NCI-H1436 (cell line): ENCODE measurements at regions not wholly inside any gene's neighbourhood (a gene's known extent, or its start where the extent isn't known, plus 50 kb on each side); places are given as distances from the start of the nearest gene placed in this dataset.
"Not testable (repeated sequence)": the region's sequence is repeated elsewhere in the genome, so short reads cannot be mapped to it uniquely, and the experiment has no call there.

Source experiments
- DNase-seq: peaks from one replicate; lab custom pipeline; 2025; lab: John Stamatoyannopoulos, UW

DNA sequence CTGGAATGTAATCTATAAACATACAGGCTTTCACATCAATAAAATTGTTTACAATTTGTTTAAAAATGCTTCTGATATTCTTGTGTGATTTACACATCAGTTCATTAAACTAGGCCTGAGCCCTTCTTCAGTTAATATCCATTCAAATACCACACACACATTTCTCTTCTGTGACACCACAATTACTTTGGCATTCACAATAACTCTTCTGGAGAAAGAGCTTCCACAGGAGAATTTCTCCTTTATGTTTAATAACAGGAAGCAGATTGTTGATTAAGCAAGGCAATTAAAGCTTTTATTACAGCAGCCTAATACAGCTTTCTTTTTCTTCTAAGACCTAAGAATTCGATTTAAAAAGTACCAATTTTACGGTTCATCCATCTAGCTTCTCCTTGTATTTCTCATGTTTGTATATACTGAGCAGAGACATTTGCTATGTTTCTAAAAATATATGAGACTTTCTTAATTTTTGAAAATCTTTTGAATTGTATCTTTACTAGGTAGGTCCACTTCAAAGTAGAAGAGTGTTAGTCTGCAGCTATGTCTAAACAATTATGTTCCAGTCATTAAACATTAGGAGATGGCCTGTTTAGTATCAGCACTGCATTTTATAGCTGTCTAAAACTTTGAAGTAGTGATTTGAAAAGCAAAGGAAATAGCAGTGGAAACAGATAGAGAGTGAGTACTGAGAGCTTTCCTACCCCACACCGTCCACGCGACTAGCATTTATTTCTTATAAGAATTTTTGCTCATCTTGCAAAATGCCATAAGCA is 511.1 kb upstream of the UBE2E2 start:
- DNase-seq = no peak

DNA sequence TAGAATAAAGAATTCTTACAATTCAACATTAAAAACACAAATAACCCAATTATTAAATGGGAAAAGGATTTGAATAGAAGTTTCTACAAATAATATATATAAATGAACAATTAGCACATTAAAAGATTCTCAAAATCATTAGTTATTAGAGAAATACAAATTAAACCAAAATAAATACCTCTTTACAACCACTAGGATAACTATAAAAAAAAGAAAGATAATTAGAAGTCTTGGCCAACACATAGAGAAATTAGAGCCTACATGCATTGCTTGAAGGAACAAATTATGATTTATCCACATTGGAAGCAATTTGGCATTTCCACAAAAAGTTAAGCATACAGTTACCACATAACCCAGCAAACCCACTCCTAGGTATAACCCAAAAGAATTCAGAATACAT is 502.3 kb upstream of the UBE2E2 start:
- no peak for DNase-seq

DNA sequence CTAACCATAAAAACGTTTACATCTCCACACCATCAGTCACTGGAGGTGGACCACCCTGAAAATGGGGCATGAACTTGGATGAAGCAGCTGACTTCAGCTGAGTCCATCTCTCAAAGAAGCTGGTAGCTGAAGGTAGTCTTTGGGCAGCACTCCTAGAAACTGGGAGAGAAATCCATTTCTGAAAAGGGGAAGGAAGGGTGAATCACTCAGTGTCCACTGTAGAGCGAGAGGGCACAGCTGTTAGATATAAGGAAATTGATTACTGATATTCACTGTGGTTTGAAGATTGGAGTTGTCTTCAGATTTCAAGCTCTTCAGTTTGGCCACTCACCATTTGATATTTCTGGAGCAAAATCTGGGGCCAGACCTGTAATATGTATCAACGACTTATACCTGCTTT is 499.0 kb upstream of the UBE2E2 start:
- no peak for DNase-seq

DNA sequence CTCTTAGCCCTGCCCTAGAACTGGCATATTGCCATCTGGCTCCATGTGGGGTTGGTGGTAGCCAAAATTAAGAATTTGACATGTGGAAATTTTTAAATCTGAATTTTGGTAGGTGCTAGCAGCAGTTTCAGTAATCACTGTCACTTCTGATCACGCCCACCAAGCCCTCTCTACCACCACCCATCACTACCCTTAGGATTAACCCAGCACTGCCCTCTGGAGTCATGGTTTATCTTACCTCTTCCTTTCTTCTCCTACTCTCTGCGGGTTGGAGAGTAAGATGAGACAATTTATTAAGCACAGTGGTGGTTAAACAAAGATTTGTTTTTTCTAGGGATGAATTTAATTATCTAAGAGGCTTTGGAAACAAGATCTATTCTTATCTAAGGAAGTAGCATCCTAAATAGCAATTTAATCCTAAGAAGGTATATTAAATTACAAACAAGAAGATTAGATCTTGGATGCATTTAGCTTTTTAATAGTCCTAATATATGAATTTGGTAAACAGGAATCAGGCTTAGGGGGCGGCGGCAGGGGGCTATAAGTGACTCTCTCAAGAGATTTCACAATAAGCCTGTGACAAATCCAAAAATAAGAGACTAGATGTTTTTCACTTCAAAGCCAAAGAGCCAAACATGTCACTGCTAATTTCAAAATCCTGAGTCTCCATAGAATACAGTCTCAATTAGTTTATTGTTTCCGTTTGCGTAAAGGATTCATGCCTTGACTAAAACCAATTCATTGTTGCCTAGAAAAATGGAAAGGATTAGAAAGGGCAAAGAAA is 498.4 kb upstream of the UBE2E2 start:
- DNase-seq = no peak

DNA sequence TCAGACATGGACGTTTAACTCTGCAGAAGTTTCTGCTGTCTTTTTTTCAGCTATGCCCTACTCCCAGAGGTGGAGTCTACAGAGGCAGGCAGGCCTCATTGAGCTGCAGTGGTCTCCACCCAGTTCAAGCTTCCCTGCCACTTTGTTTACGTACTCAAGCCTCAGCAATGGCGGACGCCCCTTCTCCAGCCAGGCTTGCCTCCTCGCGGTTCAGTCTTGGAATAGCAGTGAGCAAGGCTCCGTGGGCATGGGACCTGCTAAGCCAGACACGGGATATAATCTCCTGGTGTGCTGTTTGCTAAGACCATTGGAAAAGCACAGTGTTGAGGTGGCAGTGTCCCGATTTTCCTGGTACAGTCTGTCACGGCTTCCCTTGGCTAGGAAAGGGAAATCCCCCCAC is 496.2 kb upstream of the UBE2E2 start:
- not testable (repeated sequence) for DNase-seq

DNA sequence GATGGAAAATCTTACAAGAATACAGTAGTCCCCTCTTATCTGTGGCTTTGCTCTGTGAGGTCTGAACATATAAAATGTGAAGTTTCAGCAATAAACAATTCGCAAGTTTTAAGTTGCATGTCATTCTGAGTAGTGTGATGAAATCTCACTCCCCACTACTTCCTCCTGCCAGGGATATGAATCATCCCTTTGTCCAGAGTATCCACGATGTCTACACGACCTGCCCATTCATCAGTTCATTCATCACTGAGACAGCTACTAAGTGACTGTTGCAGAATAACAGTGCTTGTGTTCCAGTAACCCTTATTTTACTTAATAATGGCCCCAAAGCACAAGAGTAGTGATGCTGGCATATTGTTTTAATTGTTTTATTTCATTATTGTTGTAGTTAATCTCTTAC is 489.2 kb upstream of the UBE2E2 start:
- DNase-seq = no peak

DNA sequence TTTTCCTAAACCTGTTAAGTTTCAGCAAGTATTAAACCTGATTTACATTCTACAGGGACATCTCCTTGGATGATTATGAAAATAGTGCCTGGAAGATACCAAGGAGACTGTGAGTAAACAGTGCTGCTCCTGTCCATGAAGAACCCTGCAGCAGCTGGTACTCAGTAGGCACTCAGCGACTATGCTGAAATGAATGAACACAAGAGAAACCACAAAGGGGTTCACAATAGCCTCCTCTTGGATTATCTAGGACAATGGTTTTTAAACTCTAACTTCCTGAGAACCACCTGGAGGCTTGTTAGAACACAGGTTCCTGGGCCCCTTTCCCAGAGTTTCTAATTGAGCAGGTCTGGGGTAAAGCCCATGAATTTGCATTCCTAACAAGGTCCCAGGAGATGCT is 488.4 kb upstream of the UBE2E2 start:
- peak; percentile 5 for DNase-seq

DNA sequence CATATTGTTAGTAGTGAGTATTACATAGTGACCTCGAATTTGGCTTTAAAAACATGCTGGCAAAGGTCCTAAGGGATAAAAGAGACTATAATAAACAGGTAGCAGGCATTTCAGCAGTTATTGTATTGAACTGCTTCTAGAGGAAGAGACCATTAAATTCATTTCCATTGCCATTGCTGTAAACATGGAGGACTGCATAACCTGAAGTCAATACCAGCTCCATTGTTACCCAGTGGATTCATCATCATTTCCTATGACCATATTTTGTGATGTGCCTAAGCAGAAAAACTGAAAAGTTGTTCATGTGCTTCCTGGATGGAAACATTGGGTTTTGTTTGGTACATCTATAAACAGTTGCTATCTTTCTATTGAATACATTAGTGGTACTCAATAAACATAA is 482.5 kb upstream of the UBE2E2 start:
- DNase-seq = no peak

DNA sequence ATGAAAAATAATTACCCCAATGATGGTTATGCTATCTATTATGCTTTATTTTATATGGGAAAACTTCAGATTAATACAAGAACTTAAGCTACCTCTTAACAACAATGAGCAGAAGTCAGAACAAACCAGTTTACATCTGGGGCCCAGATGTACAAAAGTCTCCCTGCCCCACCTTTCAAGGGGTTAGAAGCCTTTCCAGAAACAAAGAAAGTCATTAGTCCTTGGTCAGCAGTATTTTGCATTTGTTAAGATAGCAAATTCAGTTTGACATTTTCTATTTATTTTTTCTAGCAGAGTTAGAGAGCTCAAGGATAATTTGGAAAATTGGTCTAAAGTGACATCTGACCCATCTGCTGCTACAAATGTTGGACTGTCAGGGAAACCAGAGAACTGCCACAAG is 478.7 kb upstream of the UBE2E2 start:
- DNase-seq = no peak

DNA sequence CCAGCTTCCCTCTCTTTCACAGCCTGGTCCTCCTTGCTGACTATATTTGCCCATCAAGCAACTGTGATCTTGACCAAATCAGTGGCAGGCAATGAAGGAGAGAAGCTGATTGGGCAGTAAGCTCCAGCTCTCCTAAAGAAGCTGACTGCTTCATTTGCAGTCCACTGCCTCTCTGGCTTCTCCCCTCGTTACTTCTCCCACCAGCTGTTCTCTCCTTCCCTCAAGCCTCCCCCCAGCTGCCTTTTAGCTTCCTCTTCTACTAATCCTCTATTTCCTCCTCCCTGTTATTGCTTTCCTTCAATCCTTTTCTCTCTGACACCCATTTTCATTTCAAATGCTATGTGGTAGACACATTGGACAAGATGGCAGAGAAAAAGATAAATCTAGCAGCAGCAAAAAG is 474.7 kb upstream of the UBE2E2 start:
- DNase-seq = no peak

DNA sequence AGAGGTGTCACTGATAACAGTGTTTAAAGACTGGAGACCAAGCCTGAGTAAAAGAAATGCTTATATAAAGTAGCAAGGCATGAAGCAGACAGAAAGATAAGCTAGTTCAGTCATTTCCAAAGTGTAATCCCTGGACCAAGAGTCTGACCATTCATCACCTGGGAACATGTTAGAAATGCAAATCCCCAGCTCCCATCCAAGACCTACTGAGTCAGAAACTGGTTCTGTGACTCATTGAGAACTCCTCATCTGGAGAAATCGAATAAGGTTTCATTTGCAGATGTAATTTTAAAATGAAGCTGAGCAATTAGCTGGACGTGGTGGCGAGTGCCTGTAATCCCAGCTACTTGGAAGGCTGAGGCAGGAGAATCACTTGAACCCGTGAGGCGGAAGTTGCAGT is 473.9 kb upstream of the UBE2E2 start:
- DNase-seq = no peak

DNA sequence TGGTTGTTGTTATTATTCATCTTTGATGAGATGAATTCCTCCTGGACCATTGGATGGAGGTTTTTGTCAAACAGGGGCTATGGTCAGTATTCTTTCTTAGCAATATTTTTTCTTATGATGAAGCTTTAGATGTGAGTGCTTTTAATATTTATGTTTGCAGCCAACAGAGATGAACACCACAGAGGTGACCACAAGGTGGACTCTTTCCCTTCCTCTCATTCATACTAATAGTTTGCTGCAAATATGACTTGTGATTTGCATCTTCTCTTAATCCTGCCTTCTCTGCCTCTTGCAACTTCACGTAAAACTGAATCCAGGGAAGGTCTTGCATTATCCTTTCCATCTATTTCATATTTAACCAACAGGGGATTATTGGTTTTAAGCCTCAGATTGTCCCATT is 473.1 kb upstream of the UBE2E2 start:
- DNase-seq = no peak

DNA sequence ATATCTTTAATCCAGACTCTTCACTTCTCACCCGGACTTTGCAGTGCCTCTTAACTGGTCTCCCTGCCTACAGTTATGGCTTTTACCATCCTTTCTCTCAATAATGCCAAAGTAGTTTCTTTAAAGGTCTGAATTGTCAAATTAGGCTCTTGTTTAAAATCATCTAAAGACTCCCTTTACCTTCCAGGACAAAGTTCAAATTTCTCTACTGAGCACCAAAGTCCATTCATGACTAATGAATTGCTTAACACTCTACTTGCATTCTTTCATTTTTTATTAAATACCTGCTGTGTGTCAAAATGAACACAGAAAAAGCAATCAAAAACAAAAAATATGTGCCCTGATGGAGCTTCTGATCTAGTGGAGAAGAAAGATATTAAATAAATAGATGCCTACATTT is 472.4 kb upstream of the UBE2E2 start:
- no peak for DNase-seq

DNA sequence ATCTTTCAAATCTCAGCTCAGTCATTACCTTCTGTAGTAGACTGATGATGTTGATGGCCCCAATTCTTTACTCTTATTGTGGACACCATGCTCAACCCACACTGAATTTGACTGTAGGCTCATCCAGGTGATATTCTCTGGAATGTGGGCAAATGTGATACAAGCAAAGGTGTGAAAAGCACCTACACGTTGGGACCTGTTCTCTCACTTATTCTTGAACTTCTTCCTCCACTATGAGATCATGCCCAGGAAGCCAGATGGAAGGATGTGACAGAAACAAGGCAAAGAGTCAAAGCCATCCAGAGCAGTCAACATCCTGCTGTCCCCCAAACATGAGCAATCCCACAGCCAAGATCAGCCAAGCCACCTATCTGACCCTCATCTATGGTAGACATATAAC is 471.2 kb upstream of the UBE2E2 start:
- no peak for DNase-seq

DNA sequence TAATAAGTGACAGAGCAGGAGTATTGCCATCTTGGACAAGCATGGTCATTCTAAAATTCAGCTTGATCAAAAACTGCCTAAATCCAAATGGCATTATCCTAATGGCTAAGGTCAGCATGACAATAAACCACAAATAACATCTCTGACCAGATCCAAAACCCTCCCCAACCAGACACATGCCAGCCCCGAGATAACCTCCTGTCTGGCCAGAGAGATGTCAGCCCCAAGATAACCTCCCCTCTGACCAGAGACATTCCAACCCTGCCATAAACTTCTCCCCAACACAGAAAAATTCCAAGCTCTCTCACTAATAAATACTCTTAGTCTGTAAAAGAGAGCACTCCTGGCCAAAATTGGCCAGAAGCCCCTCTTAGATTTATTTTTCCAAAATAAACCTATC is 470.5 kb upstream of the UBE2E2 start:
- DNase-seq = no peak

DNA sequence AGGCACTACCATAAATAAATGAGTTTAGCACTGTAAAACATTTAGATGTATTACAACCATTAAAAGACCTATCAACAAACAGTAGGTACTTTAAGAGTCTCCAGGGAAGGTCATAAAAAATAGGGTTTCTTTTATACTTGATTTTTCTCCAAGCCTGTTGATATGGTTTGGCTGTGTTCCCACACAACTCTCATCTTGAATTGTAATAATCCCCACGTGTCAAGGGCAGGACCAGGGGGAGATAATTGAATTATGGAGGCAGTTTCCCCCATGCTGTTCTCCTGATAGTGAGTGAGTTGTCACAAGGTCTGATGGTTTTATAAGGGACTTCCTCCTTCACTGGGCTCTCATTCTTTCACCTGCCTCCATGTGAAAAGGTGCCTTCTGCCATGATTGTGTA is 468.9 kb upstream of the UBE2E2 start:
- peak; percentile 43 for DNase-seq

DNA sequence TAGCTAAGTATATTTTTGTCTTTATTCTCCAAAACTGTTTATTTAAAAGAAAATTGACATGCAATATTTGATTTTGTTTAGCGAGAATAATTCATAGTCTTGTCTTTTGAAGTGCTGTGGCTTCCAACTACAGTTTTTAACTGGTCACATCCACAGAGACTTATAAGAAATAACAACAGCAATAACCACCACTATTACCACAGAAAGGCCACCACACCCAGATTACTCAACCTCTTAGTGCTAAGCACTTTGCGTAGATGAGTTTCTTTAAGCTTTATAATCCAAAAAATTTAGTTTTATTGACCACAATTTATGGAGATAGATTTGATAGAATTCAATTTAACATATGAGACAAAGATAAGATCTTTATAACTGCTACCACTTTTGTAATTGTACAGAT is 468.4 kb upstream of the UBE2E2 start:
- DNase-seq = no peak

DNA sequence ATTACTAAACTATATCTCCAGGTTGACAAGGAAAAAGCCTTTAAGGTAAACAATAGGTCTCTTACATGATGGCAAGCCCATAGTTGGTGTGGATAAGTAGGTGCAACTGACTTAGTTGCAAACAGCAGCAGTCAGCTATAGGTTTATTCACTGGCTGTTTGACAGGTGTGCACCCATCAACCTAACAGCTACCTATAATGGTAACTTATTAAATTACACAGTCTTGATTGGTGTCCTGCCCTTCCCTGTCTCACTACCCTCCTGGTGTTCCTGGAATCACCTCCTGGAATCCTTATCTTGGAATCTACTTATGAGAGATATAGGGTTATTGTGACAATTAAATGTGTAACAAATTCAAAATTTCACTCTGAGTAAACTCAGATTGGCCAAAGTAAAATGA is 467.8 kb upstream of the UBE2E2 start:
- no peak for DNase-seq

DNA sequence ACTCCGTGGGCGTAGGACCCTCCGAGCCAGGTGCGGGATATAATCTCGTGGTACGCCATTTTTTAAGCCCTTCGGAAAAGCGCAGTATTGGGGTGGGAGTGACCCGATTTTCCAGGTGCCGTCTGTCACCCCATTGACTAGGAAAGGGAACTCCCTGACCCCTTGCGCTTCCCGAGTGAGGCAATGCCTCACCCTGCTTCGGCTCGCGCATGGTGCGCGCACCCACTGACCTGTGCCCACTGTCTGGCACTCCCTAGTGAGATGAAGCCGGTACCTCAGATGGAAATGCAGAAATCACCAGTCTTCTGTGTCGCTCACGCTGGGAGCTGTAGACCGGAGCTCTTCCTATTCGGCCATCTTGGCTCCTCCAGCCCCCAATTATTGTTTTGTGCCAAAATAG is 459.7 kb upstream of the UBE2E2 start:
- not testable (repeated sequence) for DNase-seq

DNA sequence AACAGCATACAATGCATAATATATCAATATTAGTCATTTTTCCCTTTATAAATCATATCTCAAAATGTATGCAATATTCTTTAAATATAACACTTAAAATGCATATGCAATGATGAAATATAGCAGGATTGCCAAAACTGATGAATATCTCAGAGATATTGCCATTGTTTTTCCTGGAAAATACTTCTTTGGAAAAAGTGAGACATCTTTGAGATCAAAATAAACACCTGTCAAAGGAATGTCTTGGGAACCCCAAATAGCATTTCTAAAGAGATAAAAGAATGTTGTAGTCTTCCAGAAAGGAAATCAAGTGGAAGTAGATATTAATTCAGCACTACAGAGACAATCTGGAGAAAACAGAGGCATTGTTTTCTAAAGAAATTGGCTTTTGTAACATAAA is 457.8 kb upstream of the UBE2E2 start:
- DNase-seq = no peak

DNA sequence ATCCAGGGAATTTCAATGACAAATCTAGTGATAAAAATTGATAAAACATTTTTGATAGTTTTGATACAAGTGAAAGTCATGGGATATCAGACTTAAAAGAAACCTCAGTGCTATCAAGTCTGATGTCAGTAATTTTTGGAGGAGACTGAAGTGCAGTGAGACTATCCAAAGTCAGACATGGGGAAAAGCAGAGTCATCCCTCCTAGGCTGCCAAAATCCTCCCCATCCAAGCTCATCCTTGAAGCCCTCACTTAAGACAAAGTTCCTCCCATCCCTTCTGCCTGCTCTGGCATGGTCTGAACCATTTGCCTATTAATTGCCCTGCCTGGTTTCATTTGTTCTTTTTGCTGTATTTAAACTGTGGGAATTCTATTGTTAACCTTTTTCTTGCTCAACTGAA is 456.9 kb upstream of the UBE2E2 start:
- no peak for DNase-seq

DNA sequence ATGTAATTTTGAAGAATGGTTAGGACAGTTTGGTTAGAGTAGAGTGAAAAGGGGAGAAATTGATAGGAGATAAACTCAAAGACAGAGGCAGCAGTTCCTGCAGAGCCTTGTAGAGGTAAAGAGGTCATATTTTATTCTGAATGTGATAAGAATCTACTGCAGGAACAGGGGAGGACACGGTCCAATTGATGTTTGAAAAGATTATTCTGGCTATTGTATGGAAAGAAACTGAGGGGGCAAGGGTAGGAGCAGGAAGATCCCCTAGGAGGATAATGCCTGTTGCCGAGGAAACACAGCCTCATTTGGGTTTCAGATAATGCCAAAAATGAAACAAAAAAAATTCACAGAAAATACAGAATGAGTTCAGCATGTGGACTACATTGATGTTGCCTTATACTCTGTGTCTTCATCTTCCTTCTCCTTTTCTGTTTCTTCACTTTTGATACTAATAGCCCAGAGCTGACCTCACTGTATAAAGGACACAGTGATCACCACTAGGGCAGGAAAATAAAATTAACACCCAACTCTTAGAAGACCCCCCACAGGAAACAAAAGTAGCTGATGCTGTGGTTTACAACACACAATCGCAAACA is 454.6 kb upstream of the UBE2E2 start:
- DNase-seq = no peak

DNA sequence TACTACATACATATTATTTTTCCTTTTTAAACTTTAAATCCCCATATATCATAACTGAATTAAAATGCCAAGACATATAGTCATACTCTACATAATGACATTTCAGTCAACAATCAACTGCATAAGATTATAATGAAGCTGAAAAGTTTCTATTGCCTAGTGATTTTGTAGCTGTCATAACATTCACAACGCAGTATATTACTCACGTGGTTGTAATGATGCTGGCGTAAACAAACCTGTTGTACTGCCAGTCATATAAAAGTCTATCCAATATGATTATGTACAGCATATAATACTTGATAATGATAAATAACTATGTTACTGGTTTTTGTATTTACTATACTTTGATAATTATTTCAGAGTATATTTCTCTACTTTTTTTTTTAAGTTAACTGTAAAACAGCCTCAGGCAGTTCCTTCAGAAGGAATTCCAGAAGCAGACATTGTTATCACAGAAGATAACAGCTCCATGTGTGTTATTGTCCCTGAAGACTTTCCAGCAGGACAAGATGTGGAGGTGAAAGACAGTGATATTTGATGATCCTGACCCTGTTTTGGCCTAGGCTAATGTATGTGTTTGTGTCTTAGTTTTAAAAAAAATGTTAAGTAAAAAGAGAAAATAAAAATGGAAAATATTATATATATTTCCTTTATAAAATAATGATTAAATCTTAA is 443.4 kb upstream of the UBE2E2 start:
- no peak for DNase-seq
